ENCODE measurements at regions not wholly inside any gene's neighbourhood (a gene's known extent, or its start where the extent isn't known, plus 50 kb on each side); places are given as distances from the start of the nearest gene placed in this dataset.

- intact Hi-C loops (cut with micrococcal nuclease): no loop called here
- POLR2A ChIA-PET: no interaction called here
- Mint-ChIP-seq H3K4me3 (ENCODE audit: unreplicated experiment) (no peak overlapping the region), H3K36me3 (ENCODE audit: insufficient read depth, unreplicated experiment) (no peaks in the 10 kb centered on the region), H3K4me1 (ENCODE audit: insufficient read depth, unreplicated experiment) (peaks cover 13% of the 10 kb centered on the region), H3K27me3 (ENCODE audit: insufficient read depth, unreplicated experiment) (no peaks in the 10 kb centered on the region), H3K9me3 (ENCODE audit: unreplicated experiment) (no peaks in the 10 kb centered on the region), H3K27ac (ENCODE audit: low read depth, unreplicated experiment) (no peak overlapping the region)
- no peak for TF ChIP-seq CTCF (IDR thresholded peaks at IDR 0.05; ENCODE audit: unreplicated experiment)
- no TSS peak for BruUV-seq (replicated peaks)
- CTCF ChIA-PET: interaction anchor here (0.7 kb wide), 1 partner anchor 17 kb away, joined by 3 read pairs; no protein-coding TSS in a partner anchor
- DNase-seq (ENCODE audit: unreplicated experiment): no peak
Measured at GRCh38 chr13:82713687-82714405, 1168.4 kb downstream of the SLITRK1 start.

- POLR2A ChIA-PET: no interaction called here
- DNase-seq (ENCODE audit: unreplicated experiment): no peak
- no peak for TF ChIP-seq CTCF (IDR thresholded peaks at IDR 0.05; ENCODE audit: unreplicated experiment)
- Mint-ChIP-seq H3K36me3 (ENCODE audit: insufficient read depth, unreplicated experiment) (no peaks in the 10 kb centered on the region), H3K4me1 (ENCODE audit: insufficient read depth, unreplicated experiment) (peaks cover 12% of the 10 kb centered on the region), H3K27ac (ENCODE audit: low read depth, unreplicated experiment) (no peak overlapping the region), H3K9me3 (ENCODE audit: unreplicated experiment) (peaks cover 11% of the 10 kb centered on the region), H3K27me3 (ENCODE audit: insufficient read depth, unreplicated experiment) (no peaks in the 10 kb centered on the region), H3K4me3 (ENCODE audit: unreplicated experiment) (no peak overlapping the region)
- BruUV-seq (replicated peaks): no TSS peak
- CTCF ChIA-PET: no interaction called here
- intact Hi-C loops (cut with micrococcal nuclease): no loop called here
Measured at GRCh38 chr13:82702513-82702912, 1179.8 kb downstream of the SLITRK1 start.

- CTCF ChIA-PET: no interaction called here
- Mint-ChIP-seq H3K36me3 (ENCODE audit: insufficient read depth, unreplicated experiment) (no peaks in the 10 kb centered on the region), H3K27me3 (ENCODE audit: insufficient read depth, unreplicated experiment) (no peaks in the 10 kb centered on the region), H3K4me3 (ENCODE audit: unreplicated experiment) (no peak overlapping the region), H3K9me3 (ENCODE audit: unreplicated experiment) (peaks cover 11% of the 10 kb centered on the region), H3K4me1 (ENCODE audit: insufficient read depth, unreplicated experiment) (peaks cover 12% of the 10 kb centered on the region), H3K27ac (ENCODE audit: low read depth, unreplicated experiment) (no peak overlapping the region)
- POLR2A ChIA-PET: interaction anchor here (0.6 to 1.4 kb wide), 3 partner anchors 11 to 170 kb away, joined by 3 read pairs; no protein-coding TSS in a partner anchor
- intact Hi-C loops (cut with micrococcal nuclease): no loop called here
- no peak for DNase-seq (ENCODE audit: unreplicated experiment)
- no TSS peak for BruUV-seq (replicated peaks)
- no peak for TF ChIP-seq CTCF (IDR thresholded peaks at IDR 0.05; ENCODE audit: unreplicated experiment)
Measured at GRCh38 chr13:82701020-82701419, 1181.3 kb downstream of the SLITRK1 start.

GRCh38 chr13:82698941-82699340 lies 1183.3 kb downstream of the SLITRK1 start:
- H3K4me1 Mint-ChIP-seq (ENCODE audit: insufficient read depth, unreplicated experiment): peaks cover 12% of the 10 kb centered on the region
- intact Hi-C loops (cut with micrococcal nuclease): no loop called here
- BruUV-seq (replicated peaks): no TSS peak
- no peak for TF ChIP-seq CTCF (IDR thresholded peaks at IDR 0.05; ENCODE audit: unreplicated experiment)
- no peaks in the 10 kb centered on the region for H3K9me3 Mint-ChIP-seq (ENCODE audit: unreplicated experiment)
- POLR2A ChIA-PET: interaction anchor here (1.0 kb wide), 1 partner anchor 9 kb away, joined by 3 read pairs; no protein-coding TSS in a partner anchor
- DNase-seq (ENCODE audit: unreplicated experiment): peak; percentile 9
- H3K36me3 Mint-ChIP-seq (ENCODE audit: insufficient read depth, unreplicated experiment): no peaks in the 10 kb centered on the region
- CTCF ChIA-PET: no interaction called here
- no peaks in the 10 kb centered on the region for H3K27me3 Mint-ChIP-seq (ENCODE audit: insufficient read depth, unreplicated experiment)
- H3K4me3 Mint-ChIP-seq (ENCODE audit: unreplicated experiment): no peak overlapping the region
- H3K27ac Mint-ChIP-seq (ENCODE audit: low read depth, unreplicated experiment): peak overlapping the region; percentile 67
